Liver (tissue), 8 donors: ENCODE measurements at regions not wholly inside any gene's neighbourhood (a gene's known extent, or its start where the extent isn't known, plus 50 kb on each side); places are given as distances from the start of the nearest gene placed in this dataset.
A peak's percentile ranks its signal among the peaks of the same experiment; 100 is the strongest.
"Not testable (repeated sequence)": the region's sequence is repeated elsewhere in the genome, so short reads cannot be mapped to it uniquely, and the experiment has no call there.

Experiments
- DNase-seq: peaks from one replicate; pipeline ENCODE4 v3.0.0-alpha.2; 2017; ENCODE audit warnings: low spot score
- H3K27ac ChIP-seq, 2 donors: one replicate each; pipeline ENCODE4 v1.7.0; 2013; ENCODE audit warnings: inconsistent platforms in 2 of 2, low read length in 2 of 2, control low read depth in 1 of 2, low read depth in 1 of 2, mild to moderate bottlenecking in 1 of 2
- H3K27me3 ChIP-seq, 4 donors: one replicate each; pipeline versions ENCODE4 v1.6.1 to v1.7.0; 2013; ENCODE audit warnings: low read length in 3 of 4, inconsistent platforms in 1 of 4, mild to moderate bottlenecking in 1 of 4, moderate library complexity in 1 of 4; ENCODE audit not compliant: control insufficient read depth in 4 of 4, insufficient read depth in 4 of 4
- H3K36me3 ChIP-seq, 4 donors: one replicate each; pipeline versions ENCODE4 v1.6.1 to v1.7.0; 2013; ENCODE audit warnings: low read length in 3 of 4, mild to moderate bottlenecking in 3 of 4, low read depth in 1 of 4, moderate library complexity in 1 of 4; ENCODE audit not compliant: control insufficient read depth in 4 of 4, insufficient read depth in 3 of 4
- H3K4me1 ChIP-seq, 4 donors: one replicate each; pipeline versions ENCODE4 v1.6.1 to v1.7.0; 2013; ENCODE audit warnings: low read length in 3 of 4, mild to moderate bottlenecking in 3 of 4, moderate library complexity in 1 of 4; ENCODE audit not compliant: control insufficient read depth in 4 of 4, insufficient read depth in 4 of 4
- H3K4me3 ChIP-seq, 3 donors: one replicate each; pipeline versions ENCODE4 v1.6.1 to v1.7.0; 2013; ENCODE audit warnings: low read length in 3 of 3, control low read depth in 1 of 3, low read depth in 1 of 3, mild to moderate bottlenecking in 1 of 3
- H3K9ac ChIP-seq, 2 donors: one replicate each; pipeline ENCODE4 v1.7.0; 2013; ENCODE audit warnings: low read length in 2 of 2, mild to moderate bottlenecking in 2 of 2, moderate library complexity in 2 of 2, control low read depth in 1 of 2, low read depth in 1 of 2
- H3K9me3 ChIP-seq, 4 donors: one replicate each; pipeline versions ENCODE4 v1.6.1 to v1.7.0; 2013; ENCODE audit warnings: low read length in 3 of 4; ENCODE audit not compliant: control insufficient read depth in 4 of 4
- EGR1 ChIP-seq, 2 donors: IDR thresholded peaks; 2 replicates each; pipeline ENCODE4 v1.6.1; 2016 to 2018; ENCODE audit warnings: antibody characterized with exemption in 2 of 2, low read depth in 2 of 2
- FOXA1 ChIP-seq: IDR thresholded peaks from 2 replicates; pipeline ENCODE4 v1.6.1; 2016; ENCODE audit warnings: antibody characterized with exemption
- FOXA2 ChIP-seq: IDR thresholded peaks from 2 replicates; pipeline ENCODE4 v1.6.1; 2016; ENCODE audit warnings: antibody characterized with exemption
- GABPA ChIP-seq, 2 donors: IDR thresholded peaks in 1 of 2; conservative IDR thresholded peaks in 1 of 2; 2 replicates each; pipeline ENCODE4 v1.6.1; 2016; ENCODE audit warnings: antibody characterized with exemption in 2 of 2, mild to moderate bottlenecking in 1 of 2, moderate library complexity in 1 of 2
- HNF4A ChIP-seq, 2 donors: conservative IDR thresholded peaks; 2 replicates each; pipeline ENCODE4 v1.6.1; 2016; ENCODE audit warnings: antibody characterized with exemption in 2 of 2, mild to moderate bottlenecking in 2 of 2
- HNF4G ChIP-seq: IDR thresholded peaks from 2 replicates; pipeline ENCODE4 v1.6.1; 2016; ENCODE audit warnings: antibody characterized with exemption
- JUND ChIP-seq, 2 donors: IDR thresholded peaks; 2 replicates each; pipeline ENCODE4 v1.6.1; 2016; ENCODE audit warnings: antibody characterized with exemption in 2 of 2
- NR2F2 ChIP-seq: IDR thresholded peaks from 2 replicates; pipeline ENCODE4 v1.6.1; 2016; ENCODE audit warnings: antibody characterized with exemption
- RAD21 ChIP-seq, 2 donors: IDR thresholded peaks; 2 replicates each; pipeline ENCODE4 v1.6.1; 2016; ENCODE audit warnings: antibody characterized with exemption in 2 of 2, mild to moderate bottlenecking in 2 of 2
- RXRA ChIP-seq, 2 donors: IDR thresholded peaks; 2 replicates each; pipeline ENCODE4 v1.6.1; 2017 to 2018; ENCODE audit warnings: antibody characterized with exemption in 2 of 2, mild to moderate bottlenecking in 1 of 2
- SP1 ChIP-seq: IDR thresholded peaks from 2 replicates; pipeline ENCODE4 v1.6.1; 2018; ENCODE audit warnings: antibody characterized with exemption, mild to moderate bottlenecking
- TAF1 ChIP-seq: conservative IDR thresholded peaks from 2 replicates; pipeline ENCODE4 v1.6.1; 2016; ENCODE audit warnings: antibody characterized with exemption, mild to moderate bottlenecking
- YY1 ChIP-seq: IDR thresholded peaks from 2 replicates; pipeline ENCODE4 v1.6.1; 2016; ENCODE audit warnings: antibody characterized with exemption, mild to moderate bottlenecking
- WGBS: extraction: QIAGEN DNeasy Blood & Tissue Kit; methylation state at CpG from one replicate; pipeline ENCODE4 v1.1.7; 2013; 5-methylcytosine and 5-hydroxymethylcytosine counted together
- TF ChIP-seq, protein P1 (sequence below): IDR thresholded peaks from 2 replicates; pipeline ENCODE4 v1.6.1; 2016; ENCODE audit warnings: antibody characterized with exemption
- TF ChIP-seq, protein P2 (sequence below): IDR thresholded peaks from 2 replicates; pipeline ENCODE4 v1.6.1; 2016; ENCODE audit warnings: antibody characterized with exemption, mild to moderate bottlenecking
- TF ChIP-seq, protein P3 (sequence below): fragments of 150-350 bp; IDR thresholded peaks from 2 replicates; pipeline ENCODE4 v1.5.1; 2017; ENCODE audit warnings: improper control_type of control experiment, low read depth, low read length; ENCODE audit not compliant: missing input control
- TF ChIP-seq, protein P4 (sequence below): IDR thresholded peaks from 2 replicates; pipeline ENCODE4 v1.6.1; 2016; ENCODE audit warnings: antibody characterized with exemption
- donor health status: healthy.
- donor health status: healthy.
- donor health status: healthy.
- donor health status: healthy.
- donor health status: healthy.

DNA sequence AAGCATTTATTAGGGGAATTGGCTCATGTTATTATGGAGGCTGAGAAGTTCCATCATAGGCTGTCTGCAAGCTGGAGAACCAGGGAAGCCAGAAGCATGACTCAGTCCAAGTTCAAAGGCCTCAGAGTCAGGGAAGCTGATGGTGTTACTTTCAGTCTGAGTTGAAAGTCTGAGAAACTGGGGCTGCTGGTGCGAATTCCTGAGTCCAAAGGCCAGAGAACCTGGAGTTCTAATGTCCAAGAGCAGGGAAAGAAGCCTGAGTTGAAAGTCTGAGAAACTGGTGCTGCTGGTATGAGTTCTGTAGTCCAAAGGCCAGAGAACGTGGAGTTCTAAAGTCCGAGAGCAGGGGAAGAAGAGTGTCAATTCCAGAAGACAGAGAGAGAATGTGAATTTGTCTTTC lies 641.1 kb downstream of the ISL1 start:
- no peak for DNase-seq
- H3K9me3 ChIP-seq, result no peaks in the 10 kb centered on the region
- H3K4me1 ChIP-seq, result peaks cover 0 to 3% (median 0%) of the 10 kb centered on the region in 4 donors
- no peaks in the 10 kb centered on the region for H3K36me3 ChIP-seq
- H3K27ac ChIP-seq, result no peak overlapping the region
- H3K4me3 ChIP-seq, result no peak overlapping the region
- TF ChIP-seq RAD21 (IDR thresholded peaks at IDR 0.05), result peak; percentile 9 to 45
- peak; percentile 79 to 91 for TF ChIP-seq JUND (IDR thresholded peaks at IDR 0.05)
- TF ChIP-seq HNF4G, result peak; percentile 99
- peak; percentile 33 for TF ChIP-seq FOXA1
- TF ChIP-seq, protein P1, sequence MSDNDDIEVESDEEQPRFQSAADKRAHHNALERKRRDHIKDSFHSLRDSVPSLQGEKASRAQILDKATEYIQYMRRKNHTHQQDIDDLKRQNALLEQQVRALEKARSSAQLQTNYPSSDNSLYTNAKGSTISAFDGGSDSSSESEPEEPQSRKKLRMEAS, result no peak
- no peak for TF ChIP-seq FOXA2
- peak; percentile 43 for TF ChIP-seq YY1
- TF ChIP-seq, protein P2, sequence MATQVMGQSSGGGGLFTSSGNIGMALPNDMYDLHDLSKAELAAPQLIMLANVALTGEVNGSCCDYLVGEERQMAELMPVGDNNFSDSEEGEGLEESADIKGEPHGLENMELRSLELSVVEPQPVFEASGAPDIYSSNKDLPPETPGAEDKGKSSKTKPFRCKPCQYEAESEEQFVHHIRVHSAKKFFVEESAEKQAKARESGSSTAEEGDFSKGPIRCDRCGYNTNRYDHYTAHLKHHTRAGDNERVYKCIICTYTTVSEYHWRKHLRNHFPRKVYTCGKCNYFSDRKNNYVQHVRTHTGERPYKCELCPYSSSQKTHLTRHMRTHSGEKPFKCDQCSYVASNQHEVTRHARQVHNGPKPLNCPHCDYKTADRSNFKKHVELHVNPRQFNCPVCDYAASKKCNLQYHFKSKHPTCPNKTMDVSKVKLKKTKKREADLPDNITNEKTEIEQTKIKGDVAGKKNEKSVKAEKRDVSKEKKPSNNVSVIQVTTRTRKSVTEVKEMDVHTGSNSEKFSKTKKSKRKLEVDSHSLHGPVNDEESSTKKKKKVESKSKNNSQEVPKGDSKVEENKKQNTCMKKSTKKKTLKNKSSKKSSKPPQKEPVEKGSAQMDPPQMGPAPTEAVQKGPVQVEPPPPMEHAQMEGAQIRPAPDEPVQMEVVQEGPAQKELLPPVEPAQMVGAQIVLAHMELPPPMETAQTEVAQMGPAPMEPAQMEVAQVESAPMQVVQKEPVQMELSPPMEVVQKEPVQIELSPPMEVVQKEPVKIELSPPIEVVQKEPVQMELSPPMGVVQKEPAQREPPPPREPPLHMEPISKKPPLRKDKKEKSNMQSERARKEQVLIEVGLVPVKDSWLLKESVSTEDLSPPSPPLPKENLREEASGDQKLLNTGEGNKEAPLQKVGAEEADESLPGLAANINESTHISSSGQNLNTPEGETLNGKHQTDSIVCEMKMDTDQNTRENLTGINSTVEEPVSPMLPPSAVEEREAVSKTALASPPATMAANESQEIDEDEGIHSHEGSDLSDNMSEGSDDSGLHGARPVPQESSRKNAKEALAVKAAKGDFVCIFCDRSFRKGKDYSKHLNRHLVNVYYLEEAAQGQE, result no peak
- TF ChIP-seq NR2F2, result peak; percentile 75
- TF ChIP-seq GABPA (IDR thresholded peaks at IDR 0.05 in 1 of 2, conservative IDR thresholded peaks at IDR 0.05 in 1 of 2), result no peak
- no peak for TF ChIP-seq EGR1 (IDR thresholded peaks at IDR 0.05; ENCODE audit: low read depth in 2 of 2)
- TF ChIP-seq TAF1, result no peak
- TF ChIP-seq HNF4A (conservative IDR thresholded peaks at IDR 0.05), result peak; percentile 99 to 100
- TF ChIP-seq, protein P3, sequence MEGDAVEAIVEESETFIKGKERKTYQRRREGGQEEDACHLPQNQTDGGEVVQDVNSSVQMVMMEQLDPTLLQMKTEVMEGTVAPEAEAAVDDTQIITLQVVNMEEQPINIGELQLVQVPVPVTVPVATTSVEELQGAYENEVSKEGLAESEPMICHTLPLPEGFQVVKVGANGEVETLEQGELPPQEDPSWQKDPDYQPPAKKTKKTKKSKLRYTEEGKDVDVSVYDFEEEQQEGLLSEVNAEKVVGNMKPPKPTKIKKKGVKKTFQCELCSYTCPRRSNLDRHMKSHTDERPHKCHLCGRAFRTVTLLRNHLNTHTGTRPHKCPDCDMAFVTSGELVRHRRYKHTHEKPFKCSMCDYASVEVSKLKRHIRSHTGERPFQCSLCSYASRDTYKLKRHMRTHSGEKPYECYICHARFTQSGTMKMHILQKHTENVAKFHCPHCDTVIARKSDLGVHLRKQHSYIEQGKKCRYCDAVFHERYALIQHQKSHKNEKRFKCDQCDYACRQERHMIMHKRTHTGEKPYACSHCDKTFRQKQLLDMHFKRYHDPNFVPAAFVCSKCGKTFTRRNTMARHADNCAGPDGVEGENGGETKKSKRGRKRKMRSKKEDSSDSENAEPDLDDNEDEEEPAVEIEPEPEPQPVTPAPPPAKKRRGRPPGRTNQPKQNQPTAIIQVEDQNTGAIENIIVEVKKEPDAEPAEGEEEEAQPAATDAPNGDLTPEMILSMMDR, result no peak
- TF ChIP-seq RXRA (IDR thresholded peaks at IDR 0.05), result peak; percentile 84 to 95
- TF ChIP-seq, protein P4, sequence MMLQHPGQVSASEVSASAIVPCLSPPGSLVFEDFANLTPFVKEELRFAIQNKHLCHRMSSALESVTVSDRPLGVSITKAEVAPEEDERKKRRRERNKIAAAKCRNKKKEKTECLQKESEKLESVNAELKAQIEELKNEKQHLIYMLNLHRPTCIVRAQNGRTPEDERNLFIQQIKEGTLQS, result peak; percentile 78
- peak; percentile 87 for TF ChIP-seq SP1
- WGBS, result 30% methylated on average over 3 of the region's 3 CpGs
- H3K27me3 ChIP-seq, result no peaks in the 10 kb centered on the region
- no peak overlapping the region for H3K9ac ChIP-seq

DNA sequence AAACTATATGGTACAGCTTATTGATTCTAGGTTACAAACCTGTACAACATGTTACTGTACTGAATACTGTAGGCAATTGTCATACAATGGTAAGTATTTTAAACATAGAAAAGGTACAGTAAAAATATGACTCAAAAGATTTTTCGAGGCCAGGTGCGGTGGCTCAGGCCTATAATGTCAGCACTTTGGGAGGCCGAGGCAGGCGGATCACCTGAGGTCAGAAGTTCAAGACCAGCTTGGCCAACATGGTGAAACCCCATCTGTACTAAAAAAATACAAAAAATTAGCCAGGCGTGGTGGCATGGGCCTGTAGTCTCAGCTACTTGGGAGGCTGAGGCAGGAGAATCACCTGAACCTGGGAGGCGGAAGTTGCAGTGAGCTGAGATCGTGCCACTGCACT lies 646.6 kb downstream of the ISL1 start:
- H3K4me3 ChIP-seq, H3K9me3 ChIP-seq, H3K27me3 ChIP-seq, DNase-seq, H3K36me3 ChIP-seq, H3K27ac ChIP-seq, H3K9ac ChIP-seq, H3K4me1 ChIP-seq: not testable (repeated sequence)
- 94% methylated on average over 7 of the region's 7 CpGs for WGBS
